Vagina (tissue), 2 donors: ENCODE measurements at regions not wholly inside any gene's neighbourhood (a gene's known extent, or its start where the extent isn't known, plus 50 kb on each side); places are given as distances from the start of the nearest gene placed in this dataset.

Experiments
- DNase-seq, 2 donors: peaks; one replicate each; pipeline ENCODE4 v3.0.0-alpha.2; 2017; ENCODE audit errors: extremely low spot score in 2 of 2
- H3K27ac ChIP-seq: fragments of 200-600 bp; sonication (generic); one replicate; pipeline ENCODE4 v1.5.1; 2019
- H3K27me3 ChIP-seq: fragments of 200-600 bp; sonication (generic); one replicate; pipeline ENCODE4 v1.5.1; 2019
- H3K36me3 ChIP-seq, 2 donors: fragments of 200-600 bp; sonication (generic); one replicate each; pipeline ENCODE4 v1.5.1; 2017 to 2019
- H3K4me1 ChIP-seq: fragments of 200-600 bp; sonication (generic); one replicate; pipeline ENCODE4 v1.5.1; 2019
- H3K4me3 ChIP-seq, 2 donors: fragments of 200-600 bp; sonication (generic); 1 replicate in 1 of 2; 2 replicates in 1 of 2; pipeline ENCODE4 v1.5.1; 2016 to 2019
- H3K9me3 ChIP-seq: fragments of 200-600 bp; sonication (generic); one replicate; pipeline ENCODE4 v1.5.1; 2019
- POLR2A ChIP-seq, 2 donors: fragments of 450-650 bp; IDR thresholded peaks; one replicate each; pipeline ENCODE4 v1.6.1; 2017; ENCODE audit warnings: antibody characterized with exemption in 2 of 2, mild to moderate bottlenecking in 2 of 2, moderate library complexity in 2 of 2
- POLR2AphosphoS5 ChIP-seq, 2 donors: sonication (generic); formaldehyde crosslinking; IDR thresholded peaks; one replicate each; pipeline ENCODE4 v1.9.0; 2017; ENCODE audit warnings: antibody characterized with exemption in 2 of 2, mild to moderate bottlenecking in 2 of 2, low read depth in 1 of 2; ENCODE audit not compliant: insufficient read depth in 1 of 2
- intact Hi-C: fragments of 100-400 bp; cut with DNase I; formaldehyde crosslinking; loops from one replicate; pipeline ENCODE4 v1.15.1; 2023
- TF ChIP-seq, protein P1 (sequence below), 3 experiments: fragments of 450-650 bp in 2 of 3; fragments of 200-600 bp in 1 of 3; sonication (generic) in 1 of 3; IDR thresholded peaks; one replicate each; pipeline ENCODE4 v1.5.1; 2017 to 2019; ENCODE audit warnings: antibody characterized with exemption in 3 of 3, mild to moderate bottlenecking in 2 of 3, moderate library complexity in 2 of 3

DNA sequence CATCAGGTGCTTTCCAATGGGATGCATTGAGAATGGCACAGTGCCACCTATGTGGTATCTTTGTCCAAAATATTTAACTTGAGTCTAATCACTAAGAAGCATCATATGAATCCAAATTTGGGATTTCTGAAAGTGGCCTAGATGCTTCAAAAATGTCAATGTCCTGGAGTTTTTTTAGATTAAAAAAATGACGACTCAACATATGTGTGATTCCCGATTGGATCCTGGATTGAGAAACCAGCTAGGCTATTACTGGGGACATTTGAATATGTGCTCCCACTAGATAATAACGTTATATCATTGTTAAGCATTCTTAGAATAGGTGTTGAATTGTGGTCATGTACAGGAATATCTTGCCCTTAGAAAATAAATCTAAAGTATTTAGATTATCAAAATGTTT lies 189.2 kb downstream of the TBXT start:
- DNase-seq, result no peak
- H3K27me3 ChIP-seq, result no peaks in the 10 kb centered on the region
- H3K4me3 ChIP-seq, result no peak overlapping the region
- H3K9me3 ChIP-seq, result no peaks in the 10 kb centered on the region
- intact Hi-C loops, result no loop called here
- H3K36me3 ChIP-seq, result no peaks in the 10 kb centered on the region
- no peaks in the 10 kb centered on the region for H3K4me1 ChIP-seq
- TF ChIP-seq POLR2A (IDR thresholded peaks at IDR 0.05) (no peak), POLR2AphosphoS5 (IDR thresholded peaks at IDR 0.05; ENCODE audit: insufficient read depth in 1 of 2, low read depth in 1 of 2) (no peak)
- TF ChIP-seq, protein P1, sequence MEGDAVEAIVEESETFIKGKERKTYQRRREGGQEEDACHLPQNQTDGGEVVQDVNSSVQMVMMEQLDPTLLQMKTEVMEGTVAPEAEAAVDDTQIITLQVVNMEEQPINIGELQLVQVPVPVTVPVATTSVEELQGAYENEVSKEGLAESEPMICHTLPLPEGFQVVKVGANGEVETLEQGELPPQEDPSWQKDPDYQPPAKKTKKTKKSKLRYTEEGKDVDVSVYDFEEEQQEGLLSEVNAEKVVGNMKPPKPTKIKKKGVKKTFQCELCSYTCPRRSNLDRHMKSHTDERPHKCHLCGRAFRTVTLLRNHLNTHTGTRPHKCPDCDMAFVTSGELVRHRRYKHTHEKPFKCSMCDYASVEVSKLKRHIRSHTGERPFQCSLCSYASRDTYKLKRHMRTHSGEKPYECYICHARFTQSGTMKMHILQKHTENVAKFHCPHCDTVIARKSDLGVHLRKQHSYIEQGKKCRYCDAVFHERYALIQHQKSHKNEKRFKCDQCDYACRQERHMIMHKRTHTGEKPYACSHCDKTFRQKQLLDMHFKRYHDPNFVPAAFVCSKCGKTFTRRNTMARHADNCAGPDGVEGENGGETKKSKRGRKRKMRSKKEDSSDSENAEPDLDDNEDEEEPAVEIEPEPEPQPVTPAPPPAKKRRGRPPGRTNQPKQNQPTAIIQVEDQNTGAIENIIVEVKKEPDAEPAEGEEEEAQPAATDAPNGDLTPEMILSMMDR (IDR thresholded peaks at IDR 0.05), result no peak
- no peak overlapping the region for H3K27ac ChIP-seq

DNA sequence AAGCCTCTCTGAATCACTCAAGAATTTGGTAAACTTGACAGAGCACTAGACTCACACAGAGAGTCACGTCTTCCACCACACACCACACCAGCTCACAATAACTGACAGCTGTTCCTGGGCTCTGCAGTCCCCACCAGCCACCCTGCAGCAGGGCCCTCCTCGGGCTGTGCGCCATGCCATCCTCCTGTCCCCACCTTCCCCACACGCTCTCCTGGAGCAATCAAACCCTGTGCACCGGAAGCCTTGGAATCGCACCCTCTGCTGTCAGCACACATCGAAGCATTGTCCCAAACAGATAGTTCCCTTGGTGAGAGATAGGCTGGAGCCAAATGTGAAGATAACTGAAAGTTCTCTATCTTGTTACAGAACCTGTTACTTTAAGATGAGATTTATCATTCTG lies 191.0 kb downstream of the TBXT start:
- DNase-seq, result peak in 1 of 2 donors; percentile 70
- Histone ChIP-seq H3K27me3 (no peaks in the 10 kb centered on the region), H3K4me1 (no peaks in the 10 kb centered on the region), H3K4me3 (no peak overlapping the region), H3K36me3 (no peaks in the 10 kb centered on the region), H3K27ac (no peak overlapping the region), H3K9me3 (no peaks in the 10 kb centered on the region)
- intact Hi-C loops, result no loop called here
- no peak for TF ChIP-seq POLR2A (IDR thresholded peaks at IDR 0.05)
- TF ChIP-seq, protein P1 (IDR thresholded peaks at IDR 0.05), result no peak
- TF ChIP-seq POLR2AphosphoS5 (IDR thresholded peaks at IDR 0.05; ENCODE audit: insufficient read depth in 1 of 2, low read depth in 1 of 2), result no peak

DNA sequence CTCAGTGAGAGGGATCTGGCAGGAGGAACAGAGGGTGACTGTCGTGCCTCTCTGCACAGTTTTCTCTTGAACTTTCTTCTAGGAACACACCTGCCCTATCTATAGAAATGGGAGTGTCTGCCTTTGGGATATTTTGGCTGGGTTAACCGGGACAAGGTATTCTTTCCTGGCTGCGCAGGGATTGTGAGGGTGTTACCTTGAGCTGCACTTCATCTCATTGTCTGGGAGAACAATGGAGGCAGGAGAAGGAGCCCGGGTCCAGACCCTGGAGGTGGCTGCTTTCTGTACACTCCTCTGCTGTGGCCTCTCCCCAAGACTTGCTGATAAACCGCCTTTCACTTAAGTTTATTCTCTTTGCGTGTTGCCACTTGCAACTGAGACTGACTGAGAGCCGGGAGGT lies 192.8 kb downstream of the TBXT start:
- intact Hi-C loops, result no loop called here
- H3K27ac ChIP-seq, result no peak overlapping the region
- peak in 1 of 2 donors; percentile 60 for DNase-seq
- H3K9me3 ChIP-seq, result no peaks in the 10 kb centered on the region
- TF ChIP-seq POLR2AphosphoS5 (IDR thresholded peaks at IDR 0.05; ENCODE audit: insufficient read depth in 1 of 2, low read depth in 1 of 2) (no peak), POLR2A (IDR thresholded peaks at IDR 0.05) (no peak)
- TF ChIP-seq, protein P1 (IDR thresholded peaks at IDR 0.05), result no peak
- H3K27me3 ChIP-seq, result no peaks in the 10 kb centered on the region
- H3K36me3 ChIP-seq, result no peaks in the 10 kb centered on the region
- H3K4me1 ChIP-seq, result no peaks in the 10 kb centered on the region
- H3K4me3 ChIP-seq, result no peak overlapping the region

- no peak overlapping the region for H3K27ac ChIP-seq
- H3K4me1 ChIP-seq, result no peaks in the 10 kb centered on the region
- no peak overlapping the region for H3K4me3 ChIP-seq
- H3K36me3 ChIP-seq, result no peaks in the 10 kb centered on the region
- peak in 1 of 2 donors; percentile 22 for DNase-seq
- TF ChIP-seq, protein P1 (IDR thresholded peaks at IDR 0.05), result no peak
- TF ChIP-seq POLR2A (IDR thresholded peaks at IDR 0.05) (no peak), POLR2AphosphoS5 (IDR thresholded peaks at IDR 0.05; ENCODE audit: insufficient read depth in 1 of 2, low read depth in 1 of 2) (no peak)
- intact Hi-C loops, result no loop called here
- no peaks in the 10 kb centered on the region for H3K9me3 ChIP-seq
- no peaks in the 10 kb centered on the region for H3K27me3 ChIP-seq
Observed at GRCh38 chr6:165973473-165973872, 194.2 kb downstream of the TBXT start.

DNA sequence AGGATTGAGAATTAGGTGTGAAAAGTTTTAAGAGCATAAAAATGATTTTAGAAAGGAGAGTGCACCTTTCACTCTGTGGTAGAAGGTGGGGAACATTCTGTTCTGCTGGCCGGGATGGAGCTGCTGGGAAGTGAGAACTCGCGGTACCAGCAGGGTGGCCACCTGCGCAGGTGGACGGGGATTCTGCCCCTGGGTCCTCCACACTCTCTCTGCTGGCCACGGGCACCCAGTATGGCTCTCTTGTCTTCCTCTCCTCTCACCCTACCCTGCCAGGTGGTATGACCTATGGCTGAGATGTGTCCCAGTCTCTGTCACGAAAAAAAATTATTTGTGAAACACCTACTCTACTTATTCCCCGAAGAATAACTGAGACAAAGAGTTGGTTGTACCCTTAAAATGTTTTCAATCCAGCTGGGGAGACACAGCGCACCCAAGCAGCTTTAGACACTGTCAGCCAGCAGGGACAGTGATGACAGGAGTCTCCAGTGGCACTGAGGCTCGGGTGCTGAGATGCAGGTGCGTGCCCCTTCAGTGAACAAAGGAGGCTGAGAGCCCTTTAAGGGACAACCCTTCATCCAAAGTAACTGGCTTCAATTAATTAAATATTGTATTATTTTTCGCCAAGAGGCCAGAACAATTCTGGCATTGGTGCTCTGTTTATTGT lies 195.4 kb downstream of the TBXT start:
- H3K4me1 ChIP-seq, result no peaks in the 10 kb centered on the region
- no peaks in the 10 kb centered on the region for H3K36me3 ChIP-seq
- H3K9me3 ChIP-seq, result no peaks in the 10 kb centered on the region
- H3K27ac ChIP-seq, result no peak overlapping the region
- H3K4me3 ChIP-seq, result no peak overlapping the region
- no peak for TF ChIP-seq POLR2A (IDR thresholded peaks at IDR 0.05)
- no peak for TF ChIP-seq POLR2AphosphoS5 (IDR thresholded peaks at IDR 0.05; ENCODE audit: insufficient read depth in 1 of 2, low read depth in 1 of 2)
- TF ChIP-seq, protein P1 (IDR thresholded peaks at IDR 0.05), result no peak
- no peaks in the 10 kb centered on the region for H3K27me3 ChIP-seq
- DNase-seq, result peak in 1 of 2 donors; percentile 75
- intact Hi-C loops, result no loop called here
